Osteoblast (primary cell): ENCODE measurements at regions not wholly inside any gene's neighbourhood (a gene's known extent, or its start where the extent isn't known, plus 50 kb on each side); places are given as distances from the start of the nearest gene placed in this dataset.

Experiments
- DNase-seq: peaks from one replicate; pipeline ENCODE4 v3.0.0; 2011; ENCODE audit warnings: low spot score, mixed read lengths; ENCODE audit not compliant: insufficient read length; ENCODE audit errors: missing footprints
- H2AFZ ChIP-seq: 2 replicates; pipeline ENCODE4 v1.6.0; 2011; ENCODE audit warnings: mild to moderate bottlenecking, low read length
- H3K27ac ChIP-seq: 2 replicates; pipeline ENCODE4 v1.5.1; 2011; ENCODE audit warnings: mild to moderate bottlenecking, low read depth, low read length, moderate library complexity
- H3K27me3 ChIP-seq: 2 replicates; pipeline ENCODE4 v1.6.0; 2012; ENCODE audit warnings: mild to moderate bottlenecking, control low read depth, inconsistent platforms, low read length, moderate library complexity; ENCODE audit not compliant: insufficient read depth
- H3K36me3 ChIP-seq: 2 replicates; pipeline ENCODE4 v1.5.1; 2011; ENCODE audit warnings: mild to moderate bottlenecking, low read length, control low read depth, moderate library complexity; ENCODE audit not compliant: insufficient read depth
- H3K4me1 ChIP-seq: 2 replicates; pipeline ENCODE4 v1.5.1; 2011; ENCODE audit warnings: mild to moderate bottlenecking, low read length, control low read depth, moderate library complexity; ENCODE audit not compliant: insufficient read depth
- H3K4me2 ChIP-seq: 2 replicates; pipeline ENCODE4 v1.6.0; 2011; ENCODE audit warnings: mild to moderate bottlenecking, low read length; ENCODE audit not compliant: insufficient read depth
- H3K4me3 ChIP-seq: fragments of 200-600 bp; sonication (generic); 3 replicates; pipeline ENCODE4 v1.5.1; 2012; ENCODE audit warnings: mild to moderate bottlenecking, low read length, inconsistent platforms; ENCODE audit not compliant: insufficient read depth
- H3K79me2 ChIP-seq: 2 replicates; pipeline ENCODE4 v1.6.0; 2012; ENCODE audit warnings: mild to moderate bottlenecking, low read length, control low read depth, inconsistent platforms; ENCODE audit not compliant: insufficient read depth
- H3K9me3 ChIP-seq: 2 replicates; pipeline ENCODE4 v1.5.1; 2011; ENCODE audit warnings: low read depth, low read length, control low read depth
- H4K20me1 ChIP-seq: 2 replicates; pipeline ENCODE4 v1.6.0; 2012; ENCODE audit warnings: mild to moderate bottlenecking, low read length, control low read depth; ENCODE audit not compliant: insufficient read depth
- CTCF ChIP-seq: IDR thresholded peaks from 2 replicates; pipeline ENCODE4 v1.5.1; 2011; ENCODE audit warnings: mild to moderate bottlenecking, low read depth, low read length, moderate library complexity; ENCODE audit errors: extremely low read depth

DNA sequence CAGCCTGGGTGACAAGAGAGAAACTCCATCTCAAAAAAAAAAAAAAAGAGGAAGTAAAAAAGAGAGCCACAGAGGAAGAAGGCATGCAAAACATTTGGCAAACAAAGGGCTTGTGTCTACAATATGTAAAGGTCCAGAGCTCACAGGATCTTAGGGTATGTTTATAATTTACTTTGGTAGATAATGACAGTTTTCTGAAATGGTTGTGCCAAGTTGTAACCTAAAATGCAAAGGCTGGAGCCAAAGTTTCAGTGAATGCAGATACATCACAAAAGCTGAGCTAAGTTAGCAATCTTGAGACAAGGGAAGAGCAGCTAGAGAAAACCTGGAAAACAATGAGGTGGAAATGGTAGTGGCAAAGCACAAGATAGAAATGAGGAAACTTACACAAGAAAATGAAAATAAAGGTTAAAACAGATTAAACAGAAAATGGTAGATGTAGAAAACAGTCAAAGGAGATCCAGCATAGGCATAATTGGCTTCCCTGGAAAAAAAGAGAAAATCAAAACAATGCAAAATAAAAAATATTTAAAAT is 77.5 kb upstream of the HK2 start:
- no peaks in the 10 kb centered on the region for H4K20me1 ChIP-seq
- no peak overlapping the region for H3K4me2 ChIP-seq
- TF ChIP-seq CTCF: no peak
- H3K9me3 ChIP-seq: peaks cover 4% of the 10 kb centered on the region
- peaks cover 4% of the 10 kb centered on the region for H3K27me3 ChIP-seq
- H2AFZ ChIP-seq: no peak overlapping the region
- no peak overlapping the region for H3K4me3 ChIP-seq
- no peak overlapping the region for H3K27ac ChIP-seq
- no peaks in the 10 kb centered on the region for H3K36me3 ChIP-seq
- H3K79me2 ChIP-seq: no peaks in the 10 kb centered on the region
- H3K4me1 ChIP-seq: no peaks in the 10 kb centered on the region
- no peak for DNase-seq

DNA sequence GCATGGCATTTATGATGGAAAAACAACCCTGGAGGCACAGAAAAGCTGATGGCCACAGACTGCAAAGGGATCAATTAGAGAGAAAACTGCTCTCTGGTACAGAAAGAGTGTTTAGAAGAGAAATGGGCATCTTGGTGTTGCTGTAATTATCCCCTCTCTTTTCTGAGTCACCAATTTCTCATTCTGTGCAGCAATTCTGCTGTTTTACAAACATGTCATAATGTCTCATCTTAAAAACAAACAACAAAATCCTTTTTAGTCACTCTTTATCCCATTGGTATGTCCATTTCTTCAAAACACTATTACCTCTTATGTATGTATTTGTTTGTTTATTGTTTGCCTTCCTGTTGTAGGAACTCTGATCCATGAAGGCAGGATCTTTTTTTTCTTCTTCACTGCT is 73.9 kb upstream of the HK2 start:
- H3K4me1 ChIP-seq: no peaks in the 10 kb centered on the region
- H3K27me3 ChIP-seq: no peaks in the 10 kb centered on the region
- H3K36me3 ChIP-seq: no peaks in the 10 kb centered on the region
- no peaks in the 10 kb centered on the region for H3K79me2 ChIP-seq
- H3K27ac ChIP-seq: no peak overlapping the region
- DNase-seq: no peak
- peaks cover 4% of the 10 kb centered on the region for H3K9me3 ChIP-seq
- no peak overlapping the region for H3K4me3 ChIP-seq
- no peaks in the 10 kb centered on the region for H4K20me1 ChIP-seq
- no peak overlapping the region for H3K4me2 ChIP-seq
- TF ChIP-seq CTCF: no peak
- no peak overlapping the region for H2AFZ ChIP-seq

GRCh38 chr2:74760875-74761630 is 72.9 kb upstream of the HK2 start:
- Histone ChIP-seq H3K4me2 (no peak overlapping the region), H3K79me2 (no peaks in the 10 kb centered on the region), H3K9me3 (peaks cover 4% of the 10 kb centered on the region), H2AFZ (no peak overlapping the region), H3K36me3 (no peaks in the 10 kb centered on the region), H3K27ac (no peak overlapping the region), H3K27me3 (no peaks in the 10 kb centered on the region), H3K4me1 (no peaks in the 10 kb centered on the region), H4K20me1 (no peaks in the 10 kb centered on the region), H3K4me3 (no peak overlapping the region)
- TF ChIP-seq CTCF: no peak
- DNase-seq: no peak

DNA sequence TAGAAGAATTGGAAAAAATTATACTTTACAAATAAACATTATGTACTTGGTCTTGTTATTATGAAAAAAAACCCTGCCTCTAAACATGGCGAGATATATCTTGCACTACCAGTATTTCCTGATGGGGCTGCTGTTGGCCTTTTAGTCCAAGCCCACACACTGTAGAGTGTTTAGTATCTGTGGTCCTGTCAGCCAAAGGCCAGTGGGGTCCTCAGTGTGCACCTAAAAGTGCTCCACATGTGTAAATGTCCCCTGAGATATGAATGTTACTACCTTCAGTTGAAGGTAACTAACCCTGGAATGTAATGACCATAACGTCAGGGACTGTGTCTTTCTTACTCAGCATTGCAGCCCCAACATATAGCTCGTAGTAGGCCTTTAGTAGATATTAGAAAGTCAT is 71.1 kb upstream of the HK2 start:
- DNase-seq: no peak
- H3K79me2 ChIP-seq: no peaks in the 10 kb centered on the region
- H3K36me3 ChIP-seq: no peaks in the 10 kb centered on the region
- peaks cover 5% of the 10 kb centered on the region for H3K4me1 ChIP-seq
- no peaks in the 10 kb centered on the region for H4K20me1 ChIP-seq
- TF ChIP-seq CTCF: no peak
- no peak overlapping the region for H3K4me3 ChIP-seq
- H3K27me3 ChIP-seq: no peaks in the 10 kb centered on the region
- no peak overlapping the region for H3K27ac ChIP-seq
- H2AFZ ChIP-seq: no peak overlapping the region
- no peaks in the 10 kb centered on the region for H3K9me3 ChIP-seq
- no peak overlapping the region for H3K4me2 ChIP-seq
